ENCODE measurements at regions not wholly inside any gene's neighbourhood (a gene's known extent, or its start where the extent isn't known, plus 50 kb on each side); places are given as distances from the start of the nearest gene placed in this dataset.

- TF ChIP-seq CTCF (IDR thresholded peaks at IDR 0.05; ENCODE audit: low read depth, low read length) (no peak), POLR2A (IDR thresholded peaks at IDR 0.05; ENCODE audit: extremely low read depth, insufficient read length) (no peak)
Observed at GRCh38 chrX:150227321-150227860, 135.7 kb upstream of the MAMLD1 start.
